GM18499 (cell line): ENCODE measurements at regions not wholly inside any gene's neighbourhood (a gene's known extent, or its start where the extent isn't known, plus 50 kb on each side); places are given as distances from the start of the nearest gene placed in this dataset.
A peak's percentile ranks its signal among the peaks of the same experiment; 100 is the strongest.

Experiments
- ATAC-seq: cut with Tn5 transposase; IDR thresholded peaks from one replicate; pipeline ENCODE4 v1.9.1; 2021; ENCODE audit warnings: moderate number of reproducible peaks; ENCODE audit not compliant: insufficient read depth, unreplicated experiment

GRCh38 chr11:45371251-45372115 is 85.3 kb upstream of the SYT13 start:
- ATAC-seq, result no peak

DNA sequence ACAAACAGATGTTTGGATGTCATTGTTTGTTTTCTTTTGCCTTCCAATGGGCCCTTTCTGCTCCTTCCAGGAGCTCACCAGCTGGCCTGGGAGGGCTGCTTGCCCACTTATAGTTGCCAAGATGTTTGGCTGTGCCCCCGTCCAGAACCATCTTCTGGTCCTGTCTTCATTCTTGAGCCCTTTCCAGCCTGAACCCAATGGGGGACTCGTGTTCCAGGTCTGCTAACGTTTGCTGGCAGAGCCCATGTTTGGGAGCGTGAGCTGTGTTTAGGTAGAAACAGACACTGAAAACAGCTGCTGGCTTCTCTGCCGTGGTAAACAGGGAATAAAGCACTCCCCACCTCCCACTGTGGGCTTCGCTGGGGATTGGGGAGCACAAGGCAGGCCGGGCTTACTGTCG is 83.2 kb upstream of the SYT13 start:
- ATAC-seq, result no peak

DNA sequence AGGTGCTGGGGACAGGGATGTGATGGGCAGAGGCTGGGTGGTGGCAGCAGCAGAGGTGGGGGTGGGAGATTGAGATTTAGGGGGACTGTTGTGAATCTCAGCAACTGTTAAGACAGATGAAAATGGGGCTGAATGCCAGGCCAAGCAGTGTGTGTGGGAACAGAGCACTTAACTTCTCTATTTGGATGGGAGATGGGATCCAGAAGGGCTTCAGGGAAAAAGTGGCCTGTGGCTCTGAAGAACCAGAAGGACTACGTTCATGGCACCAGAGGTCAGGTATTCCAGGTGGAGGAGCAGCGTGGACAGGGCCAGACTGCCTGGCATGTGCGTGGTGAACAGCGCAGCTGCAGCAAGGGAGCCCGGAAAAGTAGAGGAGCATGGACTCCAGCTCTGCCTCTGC is 82.6 kb upstream of the SYT13 start:
- ATAC-seq, result no peak

DNA sequence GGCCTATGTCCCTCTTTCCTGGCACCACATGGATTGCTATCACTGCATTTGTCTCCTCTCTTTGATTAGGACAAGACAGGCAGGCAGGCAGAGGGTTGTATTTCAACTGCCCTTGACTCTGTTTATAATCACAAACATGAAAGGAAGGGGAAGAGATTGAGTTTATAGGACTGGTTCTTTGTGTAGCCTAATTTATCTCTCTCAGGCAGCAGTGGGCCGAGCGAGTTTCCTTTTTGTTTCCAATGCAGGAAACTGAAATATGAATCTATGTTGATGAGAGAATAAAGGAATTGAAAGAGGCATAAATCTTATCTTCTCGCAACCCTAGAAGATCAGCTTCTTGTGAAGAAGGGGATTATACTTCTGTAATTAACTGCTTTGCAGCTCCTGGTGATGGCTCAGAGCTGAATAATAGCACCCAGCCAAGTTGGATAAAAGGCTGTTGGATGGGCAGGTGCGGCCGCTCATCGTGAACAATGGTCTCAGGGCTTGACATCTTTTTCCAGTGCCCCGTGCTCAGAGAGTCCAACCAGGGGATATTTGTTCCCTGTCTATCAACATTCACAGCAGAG is 80.6 kb upstream of the SYT13 start:
- no peak for ATAC-seq

DNA sequence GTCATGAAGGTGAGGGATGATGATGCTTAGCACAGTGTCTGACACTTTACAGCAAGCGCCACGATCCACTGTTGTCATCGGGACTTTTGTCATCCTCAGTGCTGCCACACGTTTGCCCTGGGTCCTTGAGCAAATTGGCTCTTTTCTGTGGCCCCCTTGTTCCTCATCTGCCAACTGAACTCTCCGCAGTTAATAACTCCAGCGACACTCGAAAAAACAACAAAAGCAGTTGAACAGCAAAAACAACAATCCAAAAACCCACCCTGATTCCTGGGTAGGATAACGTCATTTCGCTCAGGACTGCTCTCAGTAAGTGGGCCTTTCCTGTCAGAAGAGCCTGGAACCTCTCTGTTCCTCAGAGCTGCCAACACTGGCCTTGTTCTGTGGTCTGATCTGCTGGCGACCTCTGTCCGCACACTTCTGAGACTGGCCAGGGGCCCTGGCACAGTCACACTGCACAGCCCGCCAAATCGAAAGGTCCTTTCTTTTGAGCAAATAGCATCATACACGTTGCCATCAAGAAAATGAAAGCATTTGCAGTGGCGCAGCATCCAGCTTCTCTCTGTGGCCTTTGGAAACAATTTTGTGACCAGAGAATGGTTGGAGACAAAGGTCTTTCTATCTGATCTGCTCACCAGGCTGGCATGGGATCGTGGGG is 79.9 kb upstream of the SYT13 start:
- no peak for ATAC-seq

GRCh38 chr11:45362636-45363035 is 76.5 kb upstream of the SYT13 start:
- no peak for ATAC-seq

DNA sequence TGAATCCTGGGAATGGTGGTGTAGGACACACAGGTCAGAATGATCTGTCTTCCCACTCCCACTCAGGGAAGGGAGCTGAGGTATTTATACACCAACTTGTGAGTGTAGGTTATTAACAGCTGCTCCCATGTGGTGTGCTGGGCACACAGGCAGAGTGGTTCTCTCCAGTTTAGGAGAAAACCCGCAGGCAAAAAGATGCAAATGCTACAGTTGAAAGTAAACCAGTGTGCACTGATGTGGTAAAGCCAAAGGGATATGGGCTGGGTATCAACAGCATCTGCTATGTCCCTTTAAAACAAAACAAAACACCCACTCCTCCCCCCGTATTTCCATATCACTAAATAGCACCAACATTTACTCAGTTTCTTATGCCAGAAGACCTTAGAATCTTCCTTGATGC is 75.4 kb upstream of the SYT13 start:
- ATAC-seq, result no peak

DNA sequence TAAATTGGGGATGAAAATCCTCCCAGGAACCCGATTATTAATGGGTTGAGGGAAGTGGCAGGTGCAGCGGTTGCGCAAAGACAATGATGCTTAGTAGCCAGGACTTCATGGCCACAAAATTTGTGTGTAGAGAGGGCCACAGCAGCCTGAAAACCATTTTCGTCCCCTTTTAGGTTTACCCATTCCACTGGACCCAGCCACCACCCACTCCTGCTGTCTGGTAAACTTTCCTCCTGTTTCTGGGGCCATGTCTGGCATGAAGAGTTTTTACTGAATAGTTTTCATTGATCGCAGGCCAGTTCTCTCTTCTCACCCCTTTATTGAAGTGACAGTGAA is 69.5 kb upstream of the SYT13 start:
- no peak for ATAC-seq

DNA sequence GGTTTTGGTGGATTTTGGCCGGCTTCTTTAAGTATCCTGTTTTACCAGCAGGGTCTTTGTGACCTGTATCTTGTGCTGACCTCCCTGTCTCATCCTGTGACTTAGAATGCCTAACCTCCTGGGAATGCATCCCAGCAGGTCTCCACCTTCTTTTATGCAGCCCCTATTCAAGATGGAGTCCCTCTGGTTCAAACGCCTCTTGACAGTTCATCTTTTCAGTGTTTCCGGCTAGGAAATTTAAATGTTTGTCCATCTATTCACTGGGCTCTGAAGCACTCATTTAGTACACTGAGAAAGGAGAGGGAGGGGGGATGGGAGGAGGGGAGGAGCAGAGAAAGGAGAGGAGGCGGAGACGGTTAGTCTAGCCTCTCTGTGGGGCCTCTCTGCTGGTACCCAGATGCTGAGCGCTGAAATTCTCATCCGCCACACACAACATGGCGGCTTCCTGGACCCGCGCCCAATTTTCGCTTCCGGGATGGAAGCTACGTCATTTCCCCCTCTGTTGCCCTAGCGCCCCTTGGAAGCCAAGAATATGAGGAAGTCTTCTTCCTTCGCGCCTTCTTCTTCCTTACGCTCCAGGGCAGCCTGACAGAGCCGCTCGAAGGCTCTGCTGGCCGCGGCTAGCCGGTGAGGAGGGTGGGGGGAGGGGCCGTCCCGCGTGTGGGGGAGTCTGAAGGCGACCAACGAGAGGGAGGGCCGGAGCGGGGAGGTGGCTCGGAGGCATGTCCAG is 69.0 kb upstream of the SYT13 start:
- ATAC-seq, result no peak

DNA sequence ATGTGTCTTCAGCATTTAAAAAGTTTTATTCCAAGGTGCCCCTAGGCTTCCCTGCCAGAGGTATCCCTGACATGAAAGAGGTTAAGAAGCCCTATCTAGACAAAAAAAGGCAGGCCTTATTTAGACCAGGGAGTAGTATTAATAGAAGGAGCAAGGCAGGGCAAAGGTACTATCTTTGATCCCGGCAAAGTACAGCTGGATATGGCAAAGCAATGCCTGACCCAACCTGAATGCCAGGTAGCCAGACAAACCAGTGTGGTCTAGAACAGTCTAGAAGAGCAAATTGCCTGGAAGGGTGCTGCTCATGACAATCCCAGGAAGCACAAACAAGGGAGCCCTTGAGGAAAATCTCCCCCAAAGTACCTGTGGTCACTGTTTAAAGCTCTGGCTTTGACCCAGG is 62.6 kb upstream of the SYT13 start:
- ATAC-seq, result no peak

- ATAC-seq, result no peak
Observed at GRCh38 chr11:45347348-45348082, 61.4 kb upstream of the SYT13 start.

DNA sequence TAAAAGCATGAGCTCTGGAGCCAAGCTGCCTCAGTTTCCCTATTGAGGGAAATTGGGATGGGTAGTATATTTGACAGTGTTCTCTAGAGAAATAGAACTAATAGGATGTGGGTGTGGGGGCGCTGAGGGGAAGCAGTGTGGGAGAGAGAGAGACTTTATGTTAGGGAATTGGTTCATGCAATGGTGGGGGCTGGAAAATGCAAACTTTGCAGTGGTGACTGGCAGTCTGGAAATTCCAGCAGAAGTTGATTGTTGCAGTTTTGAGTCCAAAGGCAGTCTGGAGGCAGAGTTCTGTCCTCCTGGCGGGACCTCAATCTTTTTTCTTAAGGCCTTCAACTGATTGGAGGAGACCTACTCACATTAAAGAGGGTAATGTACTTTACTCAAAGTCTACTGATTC is 59.4 kb upstream of the SYT13 start:
- ATAC-seq, result no peak

GRCh38 chr11:45344028-45344427 is 57.9 kb upstream of the SYT13 start:
- ATAC-seq, result no peak

DNA sequence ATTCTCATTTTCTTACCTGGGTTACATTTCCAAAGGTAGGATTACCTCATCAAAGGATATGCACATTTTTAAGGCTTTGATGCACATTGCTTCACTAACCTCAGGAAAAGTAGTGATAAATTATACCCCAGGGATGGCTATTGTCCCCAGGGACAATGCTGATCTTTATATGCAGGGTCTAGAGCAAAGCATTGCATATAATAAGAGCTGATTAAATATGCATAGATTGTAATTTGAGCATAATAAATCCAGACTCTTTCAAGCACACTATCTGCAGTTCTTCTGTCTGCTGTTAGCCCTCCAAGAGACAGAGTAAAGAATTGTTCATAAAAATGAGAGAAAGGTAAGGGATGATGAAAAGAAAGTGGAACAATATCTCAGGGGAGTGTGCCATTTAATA is 57.3 kb upstream of the SYT13 start:
- ATAC-seq, result no peak

DNA sequence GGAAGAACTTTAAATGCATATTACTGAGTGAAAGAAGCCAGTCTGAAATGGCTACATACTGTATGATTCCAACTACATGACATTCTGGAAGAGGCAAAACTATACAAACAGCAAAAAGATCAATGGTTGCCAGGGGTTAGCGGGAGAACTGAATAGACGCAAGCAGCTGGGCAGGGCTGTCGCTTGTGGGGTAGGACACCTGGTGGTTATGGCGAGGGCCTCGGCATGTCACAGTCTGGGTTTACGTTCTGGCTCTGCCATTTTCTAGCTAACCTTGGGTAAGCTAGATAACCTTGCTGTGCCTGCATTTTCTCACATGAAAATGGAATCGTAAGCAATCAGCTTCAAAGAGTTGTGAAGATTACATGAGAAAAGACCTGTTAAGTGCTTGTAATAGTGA is 55.2 kb upstream of the SYT13 start:
- ATAC-seq, result no peak

DNA sequence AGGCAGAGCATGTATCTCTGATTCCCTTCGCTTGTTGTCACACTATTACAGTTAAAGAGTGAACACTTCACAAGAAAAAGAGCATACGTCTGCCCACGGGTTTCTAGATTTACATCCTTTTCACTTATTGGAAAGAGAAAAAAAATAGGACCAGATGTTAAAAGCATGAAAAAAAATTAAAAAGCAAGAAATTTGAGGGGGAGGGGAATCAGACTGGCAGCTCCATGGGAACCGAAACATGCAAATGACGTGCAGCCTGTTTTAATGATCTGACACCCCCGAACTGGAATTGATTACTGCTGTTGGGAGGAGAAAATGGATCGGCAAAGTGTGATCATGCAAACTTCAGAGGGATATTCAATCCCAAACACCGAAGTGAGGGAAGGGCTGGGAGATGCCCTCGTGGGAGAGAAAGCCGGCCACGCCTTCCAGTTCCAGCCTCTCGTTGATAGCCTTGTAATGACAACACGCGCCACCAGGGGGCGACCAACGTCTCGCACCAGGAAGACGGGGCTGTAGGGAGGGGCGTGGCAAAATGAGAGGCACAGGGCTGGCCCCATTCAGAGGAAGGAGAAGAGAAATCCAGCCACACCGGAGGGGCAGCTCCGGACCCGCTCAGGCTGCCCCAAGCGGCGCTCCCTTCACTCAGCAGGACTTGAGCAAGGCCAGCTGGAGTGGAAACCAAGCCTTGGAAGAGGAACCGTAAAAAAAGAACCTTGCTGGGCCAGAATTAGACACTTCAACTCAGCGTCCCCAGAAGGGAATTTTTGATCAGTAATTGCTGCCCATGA is 53.8 kb upstream of the SYT13 start:
- ATAC-seq, result peak; percentile 69

DNA sequence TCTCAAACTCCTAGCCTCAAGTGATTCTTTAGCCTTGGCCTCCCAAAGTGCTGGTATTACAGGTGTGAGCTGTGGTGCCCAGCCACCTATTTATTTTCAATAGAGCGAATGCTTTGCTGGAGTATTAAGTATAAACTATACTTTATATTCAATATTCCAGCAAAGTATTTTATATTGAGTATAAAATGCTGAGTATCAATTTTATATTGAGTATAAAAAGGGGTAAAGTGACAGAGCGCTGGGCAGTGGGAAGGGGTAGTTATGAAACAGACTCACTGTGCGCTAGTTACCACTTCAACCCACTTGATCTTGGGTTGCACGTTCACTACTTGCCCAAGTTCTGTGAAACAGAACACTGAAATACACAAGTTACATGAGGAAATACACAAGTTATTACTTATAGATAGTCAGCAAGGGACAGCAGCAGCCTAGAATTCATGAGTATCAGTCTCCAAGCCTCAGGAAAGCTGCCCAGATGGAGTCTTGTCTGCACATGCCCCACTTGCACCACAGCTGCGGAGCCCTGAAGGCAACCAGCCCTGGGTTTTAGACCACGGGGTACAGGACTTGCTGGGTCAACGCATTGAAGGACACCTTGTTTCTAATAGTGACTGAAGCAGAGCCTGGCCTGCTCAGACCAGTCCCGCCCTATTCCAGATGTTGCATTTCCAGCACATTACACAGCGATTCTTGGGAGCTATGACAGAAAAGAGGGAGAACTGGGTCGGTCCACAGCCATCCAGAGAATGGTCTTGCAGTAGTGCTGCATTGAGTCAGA is 51.6 kb upstream of the SYT13 start:
- ATAC-seq, result no peak

- ATAC-seq, result no peak
Observed at GRCh38 chr11:45336136-45336535, 50.0 kb upstream of the SYT13 start.
